A549 (cell line): ENCODE measurements at regions not wholly inside any gene's neighbourhood (a gene's known extent, or its start where the extent isn't known, plus 50 kb on each side); places are given as distances from the start of the nearest gene placed in this dataset.

Source experiments
- ATAC-seq, 2 experiments: fragments of 200-7000 bp in 1 of 2; fragments of >200 bp in 1 of 2; cut with Nextera tagmentation in 1 of 2; cut with Tn5 transposase in 1 of 2; 3 replicates each; pipeline versions ENCODE4 v1.8.0 to v1.9.1; 2018 to 2020; ENCODE audit warnings: mild to moderate bottlenecking in 1 of 2, moderate library complexity in 1 of 2
- CTCF ChIA-PET: fragments of 300-600 bp; sonication (Branson Sonifier 250); formaldehyde crosslinking; extraction: SDS; loops from one replicate; lab custom pipeline; 2021; ENCODE audit warnings: antibody characterized with exemption, inconsistent platforms; lab: Yijun Ruan, JAX
- POLR2A ChIA-PET: fragments of 350-600 bp; formaldehyde crosslinking; extraction: SDS; loops from one replicate; lab custom pipeline; 2021; ENCODE audit warnings: antibody characterized with exemption, inconsistent platforms; lab: Yijun Ruan, JAX
- DNase-seq, 2 experiments: peaks; one replicate each; pipeline versions ENCODE4 v3.0.0 to v3.0.0-alpha.2; 2011 to 2016; ENCODE audit warnings: low read depth in 1 of 2, low spot score in 1 of 2
- FAIRE-seq: peaks from 2 replicates; lab custom pipeline; 2011; peaks lifted over from hg19 to GRCh38; lab: Jason Lieb, UNC
- H3K27ac ChIP-seq, 2 experiments: fragments of >200 bp; sonication (Bioruptor Twin); formaldehyde crosslinking; 3 replicates each; pipeline ENCODE4 v1.5.1; 2016 to 2017
- H3K4me1 ChIP-seq: fragments of >200 bp; sonication (Bioruptor Twin); formaldehyde crosslinking; 3 replicates; pipeline ENCODE4 v1.6.1; 2016
- H3K4me2 ChIP-seq: fragments of >200 bp; sonication (Bioruptor Twin); formaldehyde crosslinking; 3 replicates; pipeline ENCODE4 v1.6.1; 2016
- H3K4me3 ChIP-seq: fragments of >200 bp; sonication (Bioruptor Twin); formaldehyde crosslinking; 3 replicates; pipeline ENCODE4 v1.5.1; 2016
- H3K9me3 ChIP-seq: fragments of >200 bp; sonication (Bioruptor Twin); formaldehyde crosslinking; 3 replicates; pipeline ENCODE4 v1.6.1; 2016
- BHLHE40 ChIP-seq: IDR thresholded peaks from 2 replicates; pipeline ENCODE4 v1.6.1; 2012; ENCODE audit warnings: low read depth, low read length, inconsistent platforms
- CBX2 ChIP-seq: fragments of 200-600 bp; sonication (generic); IDR thresholded peaks from 2 replicates; pipeline ENCODE4 v1.6.1; 2016; ENCODE audit warnings: low read depth, mild to moderate bottlenecking, borderline replicate concordance
- CBX8 ChIP-seq: fragments of 200-600 bp; sonication (generic); IDR thresholded peaks from 2 replicates; pipeline ENCODE4 v1.6.1; 2016
- CHD2 ChIP-seq: fragments of 150-350 bp; IDR thresholded peaks from 2 replicates; pipeline ENCODE4 v1.6.1; 2014; ENCODE audit warnings: low read length; ENCODE audit not compliant: partially characterized antibody
- CHD4 ChIP-seq: fragments of 200-600 bp; sonication (generic); IDR thresholded peaks from 2 replicates; pipeline ENCODE4 v1.6.1; 2016; ENCODE audit warnings: antibody characterized with exemption, mild to moderate bottlenecking, borderline replicate concordance
- EHMT2 ChIP-seq: fragments of 200-600 bp; sonication (generic); IDR thresholded peaks from 2 replicates; pipeline ENCODE4 v1.6.1; 2016; ENCODE audit warnings: antibody characterized with exemption, low read depth, mild to moderate bottlenecking, moderate library complexity
- EP300 ChIP-seq, 2 experiments: fragments of >200 bp; sonication (Bioruptor Twin); formaldehyde crosslinking; IDR thresholded peaks; 2 replicates in 1 of 2; 3 replicates in 1 of 2; pipeline ENCODE4 v1.6.1; 2016 to 2017
- FOSL2 ChIP-seq, 2 experiments: fragments of 450-650 bp in 1 of 2; fragments of >200 bp in 1 of 2; sonication (Bioruptor Twin) in 1 of 2; formaldehyde crosslinking; IDR thresholded peaks; 2 replicates each; pipeline versions ENCODE4 v1.5.0 to v1.6.1; 2016 to 2020; ENCODE audit warnings: mild to moderate bottlenecking in 1 of 2, moderate library complexity in 1 of 2
- HDAC2 ChIP-seq: fragments of 200-600 bp; sonication (generic); IDR thresholded peaks from 2 replicates; pipeline ENCODE4 v1.6.1; 2016
- JUN ChIP-seq, 2 experiments: fragments of >200 bp; sonication (Bioruptor Twin); formaldehyde crosslinking; IDR thresholded peaks; 2 replicates in 1 of 2; 3 replicates in 1 of 2; pipeline ENCODE4 v1.6.1; 2016 to 2017
- MAFK ChIP-seq: fragments of 450-650 bp; IDR thresholded peaks from 2 replicates; pipeline ENCODE4 v1.6.1; 2014; ENCODE audit not compliant: partially characterized antibody
- POLR2A ChIP-seq: IDR thresholded peaks from 2 replicates; pipeline ENCODE4 v1.6.1; 2012; ENCODE audit warnings: mild to moderate bottlenecking, low read length
- RFX5 ChIP-seq: fragments of 450-650 bp; IDR thresholded peaks from 2 replicates; pipeline ENCODE4 v1.7.1; 2014; ENCODE audit warnings: antibody characterized with exemption, mild to moderate bottlenecking, moderate library complexity
- TFCP2L1 ChIP-seq: fragments of 250-450 bp; sonication (Bioruptor Pico); IDR thresholded peaks from 2 replicates; pipeline ENCODE4 v1.5.0; 2021; ENCODE audit warnings: mild to moderate bottlenecking
- ZC3H11A ChIP-seq: fragments of 450-650 bp; IDR thresholded peaks from 2 replicates; pipeline ENCODE4 v1.6.1; 2014; ENCODE audit warnings: antibody characterized with exemption, mild to moderate bottlenecking
- ZNF302 ChIP-seq: fragments of 250-450 bp; sonication (Bioruptor Pico); IDR thresholded peaks from 2 replicates; pipeline ENCODE4 v1.9.0; 2021; ENCODE audit warnings: inconsistent platforms, mild to moderate bottlenecking, moderate library complexity
- WGBS: methylation state at CpG from one replicate; pipeline ENCODE4 v1.1.6; 2017; ENCODE audit errors: missing lambda C conversion rate; 5-methylcytosine and 5-hydroxymethylcytosine counted together
- TF ChIP-seq, protein P1 (sequence below): fragments of >200 bp; sonication (Bioruptor Twin); formaldehyde crosslinking; IDR thresholded peaks from 3 replicates; pipeline ENCODE4 v1.5.1; 2016
- TF ChIP-seq, protein P2 (sequence below): fragments of 250-450 bp; sonication (Bioruptor Pico); IDR thresholded peaks from 2 replicates; pipeline ENCODE4 v1.5.0; 2020; ENCODE audit warnings: low read depth, mild to moderate bottlenecking, moderate library complexity
- TF ChIP-seq, protein P3 (sequence below): fragments of >200 bp; sonication (Bioruptor Twin); formaldehyde crosslinking; IDR thresholded peaks from 2 replicates; pipeline ENCODE4 v1.6.1; 2016
- TF ChIP-seq, protein P4 (sequence below): IDR thresholded peaks from 2 replicates; pipeline ENCODE4 v1.6.1; 2012
- TF ChIP-seq, protein P5 (sequence below): fragments of 150-350 bp; IDR thresholded peaks from 2 replicates; pipeline ENCODE4 v1.6.1; 2014; ENCODE audit warnings: low read depth, mild to moderate bottlenecking, low read length

DNA sequence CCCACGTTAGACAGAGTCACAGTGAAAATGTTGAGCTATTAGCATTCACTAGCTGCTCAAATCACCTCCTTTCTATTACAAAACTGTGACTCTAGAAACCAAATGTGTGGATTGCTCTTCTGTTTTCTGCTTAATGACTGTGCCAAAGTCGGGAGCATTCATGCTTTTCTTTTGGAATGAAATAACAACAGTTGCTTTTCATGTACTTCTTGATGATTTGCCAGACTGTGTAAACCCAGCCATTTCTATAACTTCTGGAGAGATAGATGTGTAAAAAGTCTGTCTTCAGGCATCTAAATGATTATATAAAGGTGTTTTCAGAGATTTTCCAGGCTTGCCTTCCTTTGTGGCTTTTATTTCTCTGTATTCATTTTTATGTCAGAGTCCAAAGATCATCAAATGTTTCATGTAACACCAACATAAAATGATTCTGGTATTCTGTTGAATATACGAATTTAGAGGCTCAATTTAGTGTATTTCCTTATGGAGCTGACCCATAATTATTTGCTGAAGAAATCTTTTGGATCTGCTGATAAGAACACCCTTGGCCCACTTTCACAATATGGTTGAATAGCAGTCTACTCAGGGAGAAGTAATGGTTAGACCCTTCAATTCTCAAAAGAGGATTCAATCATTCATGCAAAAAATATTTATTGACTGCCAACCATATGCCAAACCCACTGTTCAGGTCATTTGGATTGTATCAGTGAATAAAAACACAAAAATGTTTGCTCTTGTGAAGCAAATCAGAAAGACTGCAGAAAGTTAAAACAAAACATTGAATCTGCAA, 581.2 kb downstream of the CDH18 start:
- TF ChIP-seq, protein P1, sequence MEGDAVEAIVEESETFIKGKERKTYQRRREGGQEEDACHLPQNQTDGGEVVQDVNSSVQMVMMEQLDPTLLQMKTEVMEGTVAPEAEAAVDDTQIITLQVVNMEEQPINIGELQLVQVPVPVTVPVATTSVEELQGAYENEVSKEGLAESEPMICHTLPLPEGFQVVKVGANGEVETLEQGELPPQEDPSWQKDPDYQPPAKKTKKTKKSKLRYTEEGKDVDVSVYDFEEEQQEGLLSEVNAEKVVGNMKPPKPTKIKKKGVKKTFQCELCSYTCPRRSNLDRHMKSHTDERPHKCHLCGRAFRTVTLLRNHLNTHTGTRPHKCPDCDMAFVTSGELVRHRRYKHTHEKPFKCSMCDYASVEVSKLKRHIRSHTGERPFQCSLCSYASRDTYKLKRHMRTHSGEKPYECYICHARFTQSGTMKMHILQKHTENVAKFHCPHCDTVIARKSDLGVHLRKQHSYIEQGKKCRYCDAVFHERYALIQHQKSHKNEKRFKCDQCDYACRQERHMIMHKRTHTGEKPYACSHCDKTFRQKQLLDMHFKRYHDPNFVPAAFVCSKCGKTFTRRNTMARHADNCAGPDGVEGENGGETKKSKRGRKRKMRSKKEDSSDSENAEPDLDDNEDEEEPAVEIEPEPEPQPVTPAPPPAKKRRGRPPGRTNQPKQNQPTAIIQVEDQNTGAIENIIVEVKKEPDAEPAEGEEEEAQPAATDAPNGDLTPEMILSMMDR, result no peak
- TF ChIP-seq, protein P2, sequence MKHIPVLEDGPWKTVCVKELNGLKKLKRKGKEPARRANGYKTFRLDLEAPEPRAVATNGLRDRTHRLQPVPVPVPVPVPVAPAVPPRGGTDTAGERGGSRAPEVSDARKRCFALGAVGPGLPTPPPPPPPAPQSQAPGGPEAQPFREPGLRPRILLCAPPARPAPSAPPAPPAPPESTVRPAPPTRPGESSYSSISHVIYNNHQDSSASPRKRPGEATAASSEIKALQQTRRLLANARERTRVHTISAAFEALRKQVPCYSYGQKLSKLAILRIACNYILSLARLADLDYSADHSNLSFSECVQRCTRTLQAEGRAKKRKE (CRISPR knock-in tag), result no peak
- TF ChIP-seq, protein P3, sequence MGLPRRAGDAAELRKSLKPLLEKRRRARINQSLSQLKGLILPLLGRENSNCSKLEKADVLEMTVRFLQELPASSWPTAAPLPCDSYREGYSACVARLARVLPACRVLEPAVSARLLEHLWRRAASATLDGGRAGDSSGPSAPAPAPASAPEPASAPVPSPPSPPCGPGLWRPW, result no peak
- no peak for TF ChIP-seq CBX2
- TF ChIP-seq MAFK, result no peak
- TF ChIP-seq CBX8, result no peak
- no peak for TF ChIP-seq BHLHE40
- TF ChIP-seq POLR2A, result no peak
- TF ChIP-seq, protein P4, sequence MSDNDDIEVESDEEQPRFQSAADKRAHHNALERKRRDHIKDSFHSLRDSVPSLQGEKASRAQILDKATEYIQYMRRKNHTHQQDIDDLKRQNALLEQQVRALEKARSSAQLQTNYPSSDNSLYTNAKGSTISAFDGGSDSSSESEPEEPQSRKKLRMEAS, result no peak
- no peak for TF ChIP-seq CHD4
- TF ChIP-seq TFCP2L1 (CRISPR knock-in tag), result no peak
- no peak for TF ChIP-seq RFX5
- no peak for TF ChIP-seq CHD2
- TF ChIP-seq EP300 (IDR thresholded peaks at IDR 0.05), result no peak
- TF ChIP-seq FOSL2 (IDR thresholded peaks at IDR 0.05), result no peak
- TF ChIP-seq FOSL2 (CRISPR knock-in tag; IDR thresholded peaks at IDR 0.05), result no peak
- TF ChIP-seq ZNF302 (CRISPR knock-in tag), result no peak
- TF ChIP-seq EHMT2, result no peak
- no peak for TF ChIP-seq HDAC2
- no peak for TF ChIP-seq JUN (IDR thresholded peaks at IDR 0.05)
- ATAC-seq, result no peak
- H3K4me2 ChIP-seq, result no peak overlapping the region
- ChIA-PET CTCF (interaction anchor here (0.6 kb wide), 1 partner anchor 433 kb away, joined by 3 read pairs; no protein-coding TSS in a partner anchor), POLR2A (no interaction called here)
- no peaks in the 10 kb centered on the region for H3K4me1 ChIP-seq
- no peak overlapping the region for H3K4me3 ChIP-seq
- WGBS, result 3% methylated on average over 3 of the region's 3 CpGs
- H3K27ac ChIP-seq, result no peak overlapping the region
- FAIRE-seq, result no peak
- H3K9me3 ChIP-seq, result no peaks in the 10 kb centered on the region
- DNase-seq, result no peak

DNA sequence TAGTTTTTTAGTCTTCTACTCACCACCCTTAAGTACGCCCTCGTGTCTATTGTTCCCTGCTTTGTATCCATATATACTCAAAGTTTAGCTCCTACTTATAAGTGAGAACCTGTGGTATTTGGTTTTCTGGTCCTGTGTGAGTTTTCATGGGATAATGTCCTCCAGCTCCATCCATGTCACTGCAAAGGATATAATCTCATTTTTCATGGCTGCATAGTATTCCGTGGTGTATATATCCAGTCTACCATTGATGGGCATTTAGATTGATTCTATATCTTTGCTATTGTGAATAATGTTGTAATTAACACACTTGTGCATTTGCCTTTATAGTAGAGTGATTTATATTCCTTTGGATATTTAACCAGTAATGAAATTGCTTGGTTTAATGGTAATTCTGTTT, 579.9 kb downstream of the CDH18 start:
- 15% methylated on average over 3 of the region's 3 CpGs for WGBS
- H3K4me1 ChIP-seq, result no peaks in the 10 kb centered on the region
- no peak for TF ChIP-seq ZC3H11A
- TF ChIP-seq, protein P5, sequence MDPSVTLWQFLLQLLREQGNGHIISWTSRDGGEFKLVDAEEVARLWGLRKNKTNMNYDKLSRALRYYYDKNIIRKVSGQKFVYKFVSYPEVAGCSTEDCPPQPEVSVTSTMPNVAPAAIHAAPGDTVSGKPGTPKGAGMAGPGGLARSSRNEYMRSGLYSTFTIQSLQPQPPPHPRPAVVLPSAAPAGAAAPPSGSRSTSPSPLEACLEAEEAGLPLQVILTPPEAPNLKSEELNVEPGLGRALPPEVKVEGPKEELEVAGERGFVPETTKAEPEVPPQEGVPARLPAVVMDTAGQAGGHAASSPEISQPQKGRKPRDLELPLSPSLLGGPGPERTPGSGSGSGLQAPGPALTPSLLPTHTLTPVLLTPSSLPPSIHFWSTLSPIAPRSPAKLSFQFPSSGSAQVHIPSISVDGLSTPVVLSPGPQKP, result no peak
- TF ChIP-seq, all 56 proteins: peak for 0
- CTCF ChIA-PET, result no interaction called here
- DNase-seq, result no peak
- no peaks in the 10 kb centered on the region for H3K9me3 ChIP-seq
- no peak overlapping the region for H3K4me3 ChIP-seq
- POLR2A ChIA-PET, result no interaction called here
- no peak for ATAC-seq
- no peak overlapping the region for H3K27ac ChIP-seq
- no peak overlapping the region for H3K4me2 ChIP-seq
- FAIRE-seq, result no peak
